ENCODE measurements at regions not wholly inside any gene's neighbourhood (a gene's known extent, or its start where the extent isn't known, plus 50 kb on each side); places are given as distances from the start of the nearest gene placed in this dataset.

DNA sequence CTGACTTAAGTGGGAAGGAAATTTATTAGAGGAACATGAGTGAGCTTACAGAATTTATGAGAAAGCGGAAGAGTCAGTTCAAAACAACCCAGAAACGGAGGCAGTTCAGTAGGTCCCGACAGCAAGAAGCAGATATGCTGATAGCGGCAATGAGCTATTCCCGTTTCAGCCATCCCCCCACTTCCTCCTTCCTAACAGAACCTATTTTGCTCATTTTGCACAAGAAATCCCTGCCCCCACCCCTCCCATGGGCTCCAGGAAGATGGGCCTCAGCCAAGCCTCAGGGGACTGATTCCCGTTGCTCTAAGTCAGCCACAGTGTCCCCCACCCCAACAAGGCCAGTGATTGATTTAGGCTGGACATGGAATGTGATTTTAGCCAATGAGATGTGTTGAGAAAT, 157.5 kb downstream of the CEBPB start:
- H3K9me3 ChIP-seq: no peaks in the 10 kb centered on the region
- H3K27me3 ChIP-seq: no peaks in the 10 kb centered on the region
- no peak overlapping the region for H3K4me3 ChIP-seq
- H3K4me1 ChIP-seq: peaks cover 0 to 19% (median 9%) of the 10 kb centered on the region in 4 donors
- no peak for DNase-seq
- intact Hi-C loops (cut with DNase I; ENCODE audit: low total_unique reads): no loop called here
- TF ChIP-seq, protein P1, sequence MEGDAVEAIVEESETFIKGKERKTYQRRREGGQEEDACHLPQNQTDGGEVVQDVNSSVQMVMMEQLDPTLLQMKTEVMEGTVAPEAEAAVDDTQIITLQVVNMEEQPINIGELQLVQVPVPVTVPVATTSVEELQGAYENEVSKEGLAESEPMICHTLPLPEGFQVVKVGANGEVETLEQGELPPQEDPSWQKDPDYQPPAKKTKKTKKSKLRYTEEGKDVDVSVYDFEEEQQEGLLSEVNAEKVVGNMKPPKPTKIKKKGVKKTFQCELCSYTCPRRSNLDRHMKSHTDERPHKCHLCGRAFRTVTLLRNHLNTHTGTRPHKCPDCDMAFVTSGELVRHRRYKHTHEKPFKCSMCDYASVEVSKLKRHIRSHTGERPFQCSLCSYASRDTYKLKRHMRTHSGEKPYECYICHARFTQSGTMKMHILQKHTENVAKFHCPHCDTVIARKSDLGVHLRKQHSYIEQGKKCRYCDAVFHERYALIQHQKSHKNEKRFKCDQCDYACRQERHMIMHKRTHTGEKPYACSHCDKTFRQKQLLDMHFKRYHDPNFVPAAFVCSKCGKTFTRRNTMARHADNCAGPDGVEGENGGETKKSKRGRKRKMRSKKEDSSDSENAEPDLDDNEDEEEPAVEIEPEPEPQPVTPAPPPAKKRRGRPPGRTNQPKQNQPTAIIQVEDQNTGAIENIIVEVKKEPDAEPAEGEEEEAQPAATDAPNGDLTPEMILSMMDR (IDR thresholded peaks at IDR 0.05): no peak
- TF ChIP-seq POLR2AphosphoS5 (IDR thresholded peaks at IDR 0.05) (no peak), POLR2A (IDR thresholded peaks at IDR 0.05) (no peak), EP300 (IDR thresholded peaks at IDR 0.05; ENCODE audit: low read depth) (no peak)
- peak overlapping the region in 3 of 4 donors; percentile 39 to 66 (median 61) for H3K27ac ChIP-seq
- WGBS, 2 donors (ENCODE audit: low coverage in 1 of 2): 78% methylated on average over 6 of the region's 6 CpGs; no CpG with 5 or more reads in 1 of the 2 donors
- in situ Hi-C loops (cut with MboI; ENCODE audit: low pct_ligation_motif_present in 1 of 4, low pct_unique_long_range_greater_than_20kb in 1 of 4, low sequenced_read_pairs in 3 of 4): loop anchor here in 1 of 4 donors (25.0 kb wide), 1 partner anchor 136 kb away; no protein-coding TSS in a partner anchor
- no peaks in the 10 kb centered on the region for H3K36me3 ChIP-seq

DNA sequence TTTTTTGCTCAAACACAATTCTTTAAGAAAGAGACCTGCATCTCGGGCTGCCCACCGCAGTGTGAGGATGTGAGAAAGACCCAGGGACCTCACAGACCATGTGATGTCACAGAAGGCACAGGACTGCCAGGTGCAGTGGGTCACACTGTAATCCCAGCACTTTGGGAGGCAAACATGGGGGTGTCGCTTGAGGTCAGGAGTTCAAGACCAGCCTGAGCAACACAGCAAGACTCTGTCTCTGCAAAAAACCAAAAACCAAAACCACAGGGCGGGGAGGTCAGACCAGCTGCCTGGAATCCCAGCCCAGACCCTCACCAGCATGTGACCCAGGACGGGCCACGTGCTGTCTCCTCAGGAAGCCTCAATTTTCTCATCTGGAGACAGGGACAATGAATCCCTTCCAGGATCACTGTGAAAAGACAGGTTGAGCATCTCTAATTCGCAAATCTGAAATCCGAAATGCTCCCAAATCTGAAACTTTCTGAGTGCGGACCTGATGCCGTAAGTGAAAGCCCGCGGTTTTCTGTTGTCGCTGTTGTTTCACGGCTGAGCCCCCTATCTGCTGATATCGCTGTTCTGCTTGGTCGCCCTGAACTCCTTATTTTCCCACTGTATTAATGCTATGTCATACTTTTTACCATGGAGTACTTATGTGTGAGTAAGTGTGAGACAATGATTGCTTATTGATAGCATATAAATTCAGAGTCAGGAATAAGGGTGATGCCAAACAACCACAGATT, 159.5 kb upstream of the PTPN1 start:
- Histone ChIP-seq H3K4me1 (peaks cover 0 to 21% (median 15%) of the 10 kb centered on the region in 4 donors), H3K27me3 (no peaks in the 10 kb centered on the region), H3K27ac (no peak overlapping the region), H3K4me3 (no peak overlapping the region), H3K9me3 (no peaks in the 10 kb centered on the region), H3K36me3 (no peaks in the 10 kb centered on the region)
- in situ Hi-C loops (cut with MboI; ENCODE audit: low pct_ligation_motif_present in 1 of 4, low pct_unique_long_range_greater_than_20kb in 1 of 4, low sequenced_read_pairs in 3 of 4): no loop called here
- 75% methylated on average over 16 of the region's 16 CpGs; no CpG with 5 or more reads in 1 of the 2 donors for WGBS, 2 donors (ENCODE audit: low coverage in 1 of 2)
- TF ChIP-seq EP300 (IDR thresholded peaks at IDR 0.05; ENCODE audit: low read depth) (no peak), POLR2A (IDR thresholded peaks at IDR 0.05) (no peak), POLR2AphosphoS5 (IDR thresholded peaks at IDR 0.05) (no peak)
- TF ChIP-seq, protein P1 (IDR thresholded peaks at IDR 0.05): no peak
- intact Hi-C loops (cut with DNase I; ENCODE audit: low total_unique reads): no loop called here
- no peak for DNase-seq

DNA sequence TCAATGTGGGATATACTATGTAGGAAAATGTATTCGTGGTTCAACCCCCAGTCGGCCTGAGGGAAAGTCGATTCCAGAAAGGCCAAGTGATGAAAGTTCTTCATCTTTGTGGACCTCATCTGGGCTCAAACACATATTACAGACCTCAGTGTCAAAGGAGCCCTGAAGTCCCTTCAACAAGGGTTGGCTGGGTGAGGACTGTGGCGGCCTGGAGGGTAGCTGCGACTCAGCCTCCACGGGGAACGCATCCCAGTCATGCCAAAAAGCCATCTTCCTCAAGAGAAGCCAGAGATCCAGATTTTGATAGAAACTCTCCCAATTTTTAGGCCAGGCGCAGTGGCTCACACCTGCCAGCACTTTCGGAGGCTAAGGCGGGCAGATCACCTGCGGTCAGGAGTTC, 158.6 kb upstream of the PTPN1 start:
- no peak for TF ChIP-seq POLR2AphosphoS5 (IDR thresholded peaks at IDR 0.05)
- TF ChIP-seq EP300 (IDR thresholded peaks at IDR 0.05; ENCODE audit: low read depth): no peak
- no peak for TF ChIP-seq POLR2A (IDR thresholded peaks at IDR 0.05)
- TF ChIP-seq, protein P1 (IDR thresholded peaks at IDR 0.05): no peak
- DNase-seq: no peak
- Histone ChIP-seq H3K27ac (no peak overlapping the region), H3K36me3 (no peaks in the 10 kb centered on the region), H3K9me3 (no peaks in the 10 kb centered on the region), H3K4me3 (no peak overlapping the region), H3K4me1 (peaks cover 0 to 12% (median 7%) of the 10 kb centered on the region in 4 donors), H3K27me3 (no peaks in the 10 kb centered on the region)
- in situ Hi-C loops (cut with MboI; ENCODE audit: low pct_ligation_motif_present in 1 of 4, low pct_unique_long_range_greater_than_20kb in 1 of 4, low sequenced_read_pairs in 3 of 4): no loop called here
- WGBS, 2 donors (ENCODE audit: low coverage in 1 of 2): 95 to 100% methylated on average over 2 to 10 of the region's 11 CpGs
- intact Hi-C loops (cut with DNase I; ENCODE audit: low total_unique reads): no loop called here

DNA sequence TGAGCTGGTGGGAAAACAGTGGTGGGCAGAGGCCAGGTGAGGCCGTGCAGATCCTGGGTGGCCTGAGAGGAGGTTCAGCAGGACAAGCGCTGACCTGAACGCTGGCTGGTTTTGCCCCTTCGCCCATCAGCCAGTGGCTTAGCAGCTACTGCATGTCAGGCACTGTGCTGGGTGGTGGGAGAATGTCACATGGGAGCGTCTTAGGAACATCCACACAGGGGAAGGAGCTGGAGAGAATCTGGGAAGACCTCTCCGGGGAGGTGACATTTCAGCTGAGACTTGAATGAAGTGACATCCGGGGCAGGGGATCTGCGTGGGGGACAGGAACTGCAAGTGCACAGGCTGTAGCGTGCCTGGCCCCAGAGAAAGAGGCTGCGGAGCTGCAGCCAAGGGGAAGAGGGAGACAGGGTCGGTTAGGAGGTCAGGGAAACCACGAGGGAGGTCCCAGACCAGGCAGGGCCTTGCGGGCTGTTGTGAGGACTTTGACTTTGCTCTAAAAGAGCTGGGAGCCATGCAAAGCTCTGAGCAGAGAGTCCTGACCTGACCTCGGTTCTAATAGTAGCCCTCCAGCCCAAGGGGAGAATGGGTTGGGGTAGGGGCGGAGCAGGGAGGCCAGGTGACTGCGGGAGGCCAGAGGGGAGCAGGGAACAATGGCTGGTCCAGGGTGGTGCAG, 156.8 kb upstream of the PTPN1 start:
- intact Hi-C loops (cut with DNase I; ENCODE audit: low total_unique reads): no loop called here

More for the DNA sequence above, 156.8 kb upstream of the PTPN1 start:
- H3K4me1 ChIP-seq: peaks cover 0 to 12% (median 5%) of the 10 kb centered on the region in 4 donors
- no peak overlapping the region for H3K4me3 ChIP-seq
- H3K27ac ChIP-seq: no peak overlapping the region
- TF ChIP-seq POLR2A (IDR thresholded peaks at IDR 0.05) (no peak), EP300 (IDR thresholded peaks at IDR 0.05; ENCODE audit: low read depth) (no peak), POLR2AphosphoS5 (IDR thresholded peaks at IDR 0.05) (no peak)
- TF ChIP-seq, protein P1 (IDR thresholded peaks at IDR 0.05): no peak
- no peaks in the 10 kb centered on the region for H3K27me3 ChIP-seq
- WGBS, 2 donors (ENCODE audit: low coverage in 1 of 2): 61 to 69% methylated on average over 3 to 16 of the region's 16 CpGs
- no peaks in the 10 kb centered on the region for H3K9me3 ChIP-seq
- DNase-seq: no peak
- in situ Hi-C loops (cut with MboI; ENCODE audit: low pct_ligation_motif_present in 1 of 4, low pct_unique_long_range_greater_than_20kb in 1 of 4, low sequenced_read_pairs in 3 of 4): no loop called here
- no peaks in the 10 kb centered on the region for H3K36me3 ChIP-seq
